BLaER1 (cell line): ENCODE measurements at regions not wholly inside any gene's neighbourhood (a gene's known extent, or its start where the extent isn't known, plus 50 kb on each side); places are given as distances from the start of the nearest gene placed in this dataset.
"Not testable (repeated sequence)": the region's sequence is repeated elsewhere in the genome, so short reads cannot be mapped to it uniquely, and the experiment has no call there.

Experiments
- H3K27ac ChIP-seq: shearing (Covaris generic); formaldehyde crosslinking; 2 replicates; pipeline ENCODE4 v1.8.1; 2022
- H3K27me3 ChIP-seq: shearing (Covaris generic); formaldehyde crosslinking; 2 replicates; pipeline ENCODE4 v1.8.1; 2022
- H3K36me3 ChIP-seq: shearing (Covaris generic); formaldehyde crosslinking; 2 replicates; pipeline ENCODE4 v1.8.1; 2022
- H3K4me1 ChIP-seq: shearing (Covaris generic); formaldehyde crosslinking; 2 replicates; pipeline ENCODE4 v1.8.1; 2022
- H3K4me2 ChIP-seq: shearing (Covaris generic); formaldehyde crosslinking; 2 replicates; pipeline ENCODE4 v1.8.1; 2022
- H3K4me3 ChIP-seq: shearing (Covaris generic); formaldehyde crosslinking; 2 replicates; pipeline ENCODE4 v1.8.1; 2022
- H3K9ac ChIP-seq: shearing (Covaris generic); formaldehyde crosslinking; 2 replicates; pipeline ENCODE4 v1.8.1; 2022
- H3K9me3 ChIP-seq: shearing (Covaris generic); formaldehyde crosslinking; 2 replicates; pipeline ENCODE4 v1.8.1; 2022
- H4K20me1 ChIP-seq: shearing (Covaris generic); formaldehyde crosslinking; 2 replicates; pipeline ENCODE4 v1.8.1; 2022
- Cebpa-rat ChIP-seq: shearing (Covaris generic); IDR thresholded peaks from 2 replicates; pipeline ENCODE4 v1.8.1; 2022

DNA sequence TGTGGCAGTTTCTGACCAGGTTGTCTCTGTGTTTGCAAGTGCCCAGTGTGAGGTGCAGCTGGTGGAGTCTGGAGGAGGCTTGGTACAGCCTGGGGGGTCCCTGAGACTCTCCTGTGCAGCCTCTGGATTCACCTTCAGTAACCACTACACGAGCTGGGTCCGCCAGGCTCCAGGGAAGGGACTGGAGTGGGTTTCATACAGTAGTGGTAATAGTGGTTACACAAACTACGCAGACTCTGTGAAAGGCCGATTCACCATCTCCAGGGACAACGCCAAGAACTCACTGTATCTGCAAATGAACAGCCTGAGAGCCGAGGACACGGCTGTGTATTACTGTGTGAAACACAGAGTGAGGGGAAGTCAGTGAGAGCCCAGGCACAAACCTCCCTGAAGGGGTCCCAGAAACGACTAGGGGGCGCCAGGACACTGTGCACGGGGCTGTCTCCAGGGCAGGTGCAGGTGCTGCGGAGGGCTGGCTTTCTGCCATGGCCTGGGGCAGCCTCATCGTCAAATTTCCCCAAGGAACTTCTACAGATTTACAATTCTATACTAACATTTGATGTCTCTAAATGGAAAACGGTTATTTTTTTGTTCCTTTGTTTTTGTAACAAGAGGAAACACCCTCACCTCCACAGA lies 187.0 kb upstream of the TP53TG3D start:
- H3K9me3 ChIP-seq, H3K36me3 ChIP-seq, H3K4me1 ChIP-seq, H3K27ac ChIP-seq, H3K4me3 ChIP-seq, H4K20me1 ChIP-seq, H3K27me3 ChIP-seq, H3K9ac ChIP-seq: not testable (repeated sequence)
- H3K4me2 ChIP-seq, result peak overlapping the region; percentile 44

DNA sequence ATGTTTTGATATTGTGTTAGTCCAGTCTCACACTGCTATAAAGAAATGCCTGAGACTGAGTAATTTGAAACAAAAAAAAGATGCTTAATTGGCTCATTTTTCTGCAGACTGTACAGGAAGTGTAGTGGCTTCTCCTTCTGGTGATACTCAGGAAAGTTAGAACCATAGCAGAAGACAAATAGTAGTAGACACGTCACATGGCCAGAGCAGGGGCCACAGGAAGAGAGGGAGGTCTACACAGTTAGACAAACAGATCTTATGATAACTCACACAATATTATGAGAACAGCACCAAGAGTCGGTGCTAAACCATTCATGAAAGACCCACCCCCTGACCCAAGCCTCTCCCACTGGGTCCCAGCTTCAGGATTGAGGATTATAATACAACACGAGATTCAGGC lies 181.5 kb upstream of the TP53TG3D start:
- not testable (repeated sequence) for H3K27ac ChIP-seq, H3K9me3 ChIP-seq, H3K27me3 ChIP-seq, H3K4me1 ChIP-seq, H3K9ac ChIP-seq, H3K4me3 ChIP-seq, H3K36me3 ChIP-seq, H4K20me1 ChIP-seq, H3K4me2 ChIP-seq

DNA sequence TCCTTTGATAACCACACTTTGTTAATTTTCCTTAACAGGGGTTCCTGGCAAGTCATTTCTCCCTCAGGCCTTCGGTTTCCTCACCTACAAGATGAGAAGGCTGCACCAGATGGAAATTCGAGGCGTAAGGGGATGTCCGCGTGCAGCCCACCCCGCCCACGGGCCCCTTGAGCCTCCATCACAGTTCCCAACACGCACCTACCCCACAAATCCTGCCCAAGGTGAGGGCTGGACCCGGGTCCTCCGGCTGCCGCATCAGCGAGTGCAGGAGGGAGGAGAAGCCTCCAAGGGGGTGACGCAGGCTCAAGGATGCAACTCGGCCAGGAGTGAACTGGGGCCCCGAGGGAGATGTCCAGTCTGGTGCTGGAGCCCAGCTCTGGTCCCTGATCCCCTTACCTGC lies 169.2 kb upstream of the TP53TG3D start:
- not testable (repeated sequence) for H3K27ac ChIP-seq, H4K20me1 ChIP-seq, H3K9ac ChIP-seq, H3K36me3 ChIP-seq, H3K9me3 ChIP-seq, H3K4me2 ChIP-seq, H3K4me3 ChIP-seq, H3K4me1 ChIP-seq
- H3K27me3 ChIP-seq, result peaks cover 27% of the 10 kb centered on the region

DNA sequence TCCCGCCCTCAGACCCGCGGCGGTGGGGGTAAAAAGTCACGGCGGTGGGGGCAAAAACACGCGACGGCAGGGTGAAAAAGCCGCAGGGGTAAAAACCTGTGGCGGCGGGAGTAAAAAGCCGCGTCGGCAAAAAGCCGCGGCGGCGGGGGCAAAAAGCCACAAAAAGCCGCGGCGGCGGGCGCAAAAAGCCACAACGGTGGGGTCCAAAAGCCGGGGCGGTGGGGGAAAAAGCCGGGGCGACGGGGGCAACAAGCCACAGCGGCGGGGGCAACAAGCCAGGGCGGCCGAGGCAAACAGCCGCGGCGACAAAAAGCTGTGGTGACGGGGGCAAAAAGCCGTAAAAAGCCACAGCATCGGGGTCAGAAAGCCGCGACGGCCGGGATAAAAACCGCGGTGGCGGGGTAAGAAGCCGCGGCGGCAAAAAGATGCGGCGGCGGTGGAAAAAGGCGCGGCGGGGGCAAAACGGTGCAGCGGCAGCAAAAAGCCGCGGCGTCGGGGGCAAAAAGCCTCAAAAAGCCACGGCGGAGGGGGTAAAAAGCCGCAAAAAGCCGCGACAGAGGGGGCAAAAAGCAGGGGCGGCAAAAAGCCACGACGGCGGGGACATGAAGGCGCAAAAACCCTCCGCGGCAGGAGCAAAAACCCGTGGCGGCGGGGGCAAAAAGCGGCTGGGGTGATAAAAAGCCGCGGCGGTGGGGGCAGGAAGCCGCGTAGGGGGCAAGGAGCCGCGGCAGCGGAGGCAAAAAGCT lies 168.3 kb upstream of the TP53TG3D start:
- Histone ChIP-seq H3K4me3 (peak overlapping the region; percentile 62), H3K4me2 (peak overlapping the region; percentile 76)

DNA sequence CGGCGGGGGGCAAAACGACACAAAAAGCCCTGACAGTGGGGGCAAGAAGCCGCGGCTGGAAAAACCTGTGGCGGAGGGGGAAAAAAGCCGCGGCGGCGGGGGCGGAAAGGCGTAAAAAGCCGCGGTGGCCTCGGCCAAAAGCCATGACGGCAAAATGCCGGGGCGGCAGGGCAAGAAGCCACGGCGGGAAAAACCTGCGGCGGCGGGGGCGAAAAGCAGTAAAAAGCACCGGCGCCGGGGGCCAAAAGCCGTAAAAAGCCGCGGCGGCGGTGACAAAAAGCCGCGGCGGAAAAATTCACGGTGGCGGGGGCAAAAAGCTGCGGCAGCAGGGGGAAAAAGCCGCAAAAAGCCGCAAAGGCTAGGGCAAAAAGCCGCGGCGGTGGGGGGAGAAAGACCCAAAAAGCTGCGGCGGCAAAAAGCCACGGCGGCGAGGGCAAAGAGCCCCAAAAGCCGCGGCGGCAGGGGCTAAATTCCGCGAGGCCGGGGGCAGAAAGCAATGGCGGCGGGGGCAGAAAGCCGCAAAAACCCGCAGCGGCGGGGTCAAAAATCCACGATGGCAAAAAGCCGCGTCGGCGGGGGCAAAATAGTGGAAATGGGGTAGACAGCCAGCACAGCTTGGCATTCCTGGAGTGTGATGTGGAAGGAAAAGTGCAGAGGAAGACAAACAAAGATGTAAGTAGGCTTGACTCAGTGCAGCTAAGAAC lies 167.5 kb upstream of the TP53TG3D start:
- peaks cover 27% of the 10 kb centered on the region for H3K27me3 ChIP-seq
- peak overlapping the region; percentile 62 for H3K4me3 ChIP-seq
- H4K20me1 ChIP-seq, H3K9me3 ChIP-seq, H3K36me3 ChIP-seq, H3K27ac ChIP-seq, H3K9ac ChIP-seq, H3K4me1 ChIP-seq: not testable (repeated sequence)
- peak overlapping the region; percentile 76 for H3K4me2 ChIP-seq

More for the DNA sequence above, 168.3 kb upstream of the TP53TG3D start:
- H3K36me3 ChIP-seq, H4K20me1 ChIP-seq, H3K9ac ChIP-seq, H3K27ac ChIP-seq, H3K4me1 ChIP-seq, H3K9me3 ChIP-seq: not testable (repeated sequence)
- peaks cover 27% of the 10 kb centered on the region for H3K27me3 ChIP-seq

DNA sequence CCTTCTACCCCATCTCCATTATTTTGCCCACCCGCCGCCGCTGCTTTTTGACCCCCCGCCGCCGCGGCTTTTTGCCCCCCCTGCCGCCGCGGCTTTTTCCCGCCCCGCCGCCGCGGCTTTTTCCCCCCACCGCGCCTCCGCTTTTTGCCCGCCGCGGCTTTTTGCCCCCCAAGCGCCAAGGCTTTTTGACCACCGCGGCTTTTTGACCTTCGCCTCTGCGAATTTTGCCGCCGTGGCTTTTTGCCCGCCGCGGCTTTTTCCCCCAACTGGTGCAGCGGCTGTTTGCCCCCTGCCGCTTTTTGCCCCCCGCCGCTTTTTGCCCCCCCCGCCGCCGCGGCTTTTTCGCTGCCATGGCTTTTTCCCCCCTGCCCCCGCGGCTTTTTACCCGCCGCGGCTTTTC lies 137.5 kb upstream of the TP53TG3D start:
- H3K4me2 ChIP-seq, result peak overlapping the region; percentile 90
- not testable (repeated sequence) for H4K20me1 ChIP-seq, H3K27ac ChIP-seq, H3K36me3 ChIP-seq, H3K9ac ChIP-seq, H3K9me3 ChIP-seq, H3K4me1 ChIP-seq
- peak overlapping the region; percentile 67 for H3K4me3 ChIP-seq
- peaks cover 35% of the 10 kb centered on the region for H3K27me3 ChIP-seq

DNA sequence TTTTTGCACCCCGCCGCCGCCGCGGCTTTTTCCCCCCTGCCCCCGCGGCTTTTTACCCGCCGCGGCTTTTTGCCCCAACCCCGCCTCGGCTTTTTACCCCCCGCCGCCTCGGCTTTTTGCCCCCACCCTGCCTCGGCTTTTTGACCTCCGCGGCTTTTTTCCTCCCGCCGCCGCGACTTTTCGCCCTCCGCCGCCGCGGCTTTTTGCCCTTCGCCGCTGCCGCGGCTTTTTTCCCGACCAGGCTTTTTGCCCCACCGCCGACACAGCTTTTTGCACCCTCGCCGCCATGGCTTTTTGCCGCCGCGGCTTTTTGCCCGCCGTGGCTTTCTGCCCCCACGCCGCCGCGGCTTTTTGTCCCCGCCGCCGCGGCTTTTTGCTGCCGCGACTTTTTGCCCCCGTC lies 137.0 kb upstream of the TP53TG3D start:
- Histone ChIP-seq H3K36me3 (no peaks in the 10 kb centered on the region), H3K4me1 (no peaks in the 10 kb centered on the region), H3K9ac (no peak overlapping the region; the same call in 1 of the 2 replicates), H3K4me2 (peak overlapping the region; percentile 90), H3K4me3 (peak overlapping the region; percentile 67), H4K20me1 (no peaks in the 10 kb centered on the region), H3K9me3 (no peaks in the 10 kb centered on the region), H3K27ac (no peak overlapping the region), H3K27me3 (peaks cover 35% of the 10 kb centered on the region)
- no peak for TF ChIP-seq Cebpa-rat

DNA sequence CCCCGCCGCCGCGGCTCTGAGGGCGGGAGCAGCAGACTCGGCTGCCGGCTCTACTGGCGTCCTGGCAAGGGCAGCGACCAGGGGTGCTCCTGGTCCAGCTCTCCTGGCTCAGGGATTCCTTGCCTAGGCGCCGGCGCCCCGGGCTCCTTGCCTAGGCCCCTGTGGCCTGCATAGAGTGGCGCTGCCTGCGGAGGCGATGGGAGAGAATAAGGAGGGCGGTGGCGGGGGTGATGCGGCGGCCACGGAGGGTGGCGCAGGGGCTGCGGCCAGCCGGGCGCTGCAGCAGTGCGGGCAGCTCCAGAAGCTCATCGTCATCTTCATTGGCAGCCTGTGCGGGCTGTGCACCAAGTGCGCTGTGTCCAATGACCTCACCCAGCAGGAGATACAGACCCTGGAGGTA lies 136.6 kb upstream of the TP53TG3D start:
- H4K20me1 ChIP-seq, H3K27ac ChIP-seq, H3K9ac ChIP-seq, H3K4me1 ChIP-seq, H3K9me3 ChIP-seq, H3K36me3 ChIP-seq: not testable (repeated sequence)
- Histone ChIP-seq H3K4me2 (peak overlapping the region; percentile 90), H3K4me3 (peak overlapping the region; percentile 67), H3K27me3 (peaks cover 35% of the 10 kb centered on the region)

DNA sequence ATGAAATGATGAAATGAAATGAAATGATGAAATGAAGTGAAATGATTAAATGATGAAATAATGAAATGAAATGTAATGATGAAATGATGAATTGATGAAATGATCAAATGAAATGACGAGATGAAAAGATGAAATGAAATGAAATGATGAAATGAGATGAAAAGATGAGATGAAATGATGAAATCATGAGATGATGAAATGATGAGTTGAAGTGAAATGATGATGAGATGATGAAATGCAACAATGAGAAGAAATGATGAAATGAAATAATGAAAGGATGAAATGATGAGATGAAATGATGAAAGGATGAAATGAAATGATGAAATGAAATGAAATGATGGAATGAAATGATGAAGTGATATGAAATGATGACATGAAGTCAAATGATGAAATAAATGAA lies 132.7 kb upstream of the TP53TG3D start:
- not testable (repeated sequence) for H3K4me3 ChIP-seq, H3K4me1 ChIP-seq, H3K9ac ChIP-seq, H4K20me1 ChIP-seq, H3K9me3 ChIP-seq, H3K27ac ChIP-seq, H3K36me3 ChIP-seq, H3K4me2 ChIP-seq
- H3K27me3 ChIP-seq, result peaks cover 24% of the 10 kb centered on the region

DNA sequence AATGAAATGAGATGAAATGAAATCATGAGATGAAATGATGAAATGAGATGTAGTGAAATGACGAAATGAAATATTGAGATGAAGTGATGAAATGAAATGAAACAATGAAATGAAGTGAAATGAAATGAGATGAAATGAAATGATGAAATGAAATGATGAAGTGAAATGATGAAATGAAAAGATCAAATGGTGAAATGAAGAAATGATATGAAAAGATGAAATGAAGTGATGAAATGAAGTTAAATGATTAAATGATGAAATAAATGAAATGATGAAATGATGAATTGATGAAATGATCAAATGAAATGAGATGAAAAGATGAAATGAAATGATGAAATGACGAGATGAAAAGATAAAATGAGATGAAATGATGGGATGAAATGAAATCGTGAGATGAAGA lies 132.3 kb upstream of the TP53TG3D start:
- not testable (repeated sequence) for H3K36me3 ChIP-seq, H3K9ac ChIP-seq, H3K4me3 ChIP-seq, H3K4me2 ChIP-seq, H3K4me1 ChIP-seq, H4K20me1 ChIP-seq, H3K9me3 ChIP-seq, H3K27ac ChIP-seq
- H3K27me3 ChIP-seq, result peaks cover 20% of the 10 kb centered on the region

DNA sequence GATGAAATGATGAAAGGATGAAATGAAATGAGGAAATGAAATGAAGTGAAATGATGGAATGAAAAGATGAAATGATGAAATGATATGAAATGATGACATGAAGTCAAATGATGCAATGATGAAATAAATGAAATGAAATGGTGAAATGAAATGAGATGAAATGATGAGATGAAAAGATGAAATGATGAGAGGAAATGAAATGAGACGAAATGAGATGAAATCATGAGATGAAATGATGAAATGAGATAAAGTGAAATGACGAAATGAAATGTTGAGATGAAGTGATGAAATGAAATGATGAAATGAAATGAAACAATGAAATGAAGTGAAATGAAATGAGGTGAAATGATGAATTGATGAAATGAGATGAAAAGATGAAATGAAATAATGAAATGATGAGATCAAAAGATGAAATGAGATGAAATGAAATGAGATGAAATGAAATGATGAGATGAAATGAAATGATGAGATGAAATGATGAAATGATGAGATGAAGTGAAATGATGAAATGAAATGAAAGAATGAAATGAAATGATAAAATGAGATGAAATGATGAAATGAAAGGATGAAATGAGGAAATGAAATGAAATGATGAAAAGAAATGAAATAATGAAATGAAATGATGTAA lies 131.7 kb upstream of the TP53TG3D start:
- not testable (repeated sequence) for H3K27ac ChIP-seq, H3K36me3 ChIP-seq, H3K9me3 ChIP-seq, H3K4me2 ChIP-seq, H4K20me1 ChIP-seq, H3K4me1 ChIP-seq, H3K9ac ChIP-seq, H3K4me3 ChIP-seq
- H3K27me3 ChIP-seq, result peaks cover 14% of the 10 kb centered on the region

DNA sequence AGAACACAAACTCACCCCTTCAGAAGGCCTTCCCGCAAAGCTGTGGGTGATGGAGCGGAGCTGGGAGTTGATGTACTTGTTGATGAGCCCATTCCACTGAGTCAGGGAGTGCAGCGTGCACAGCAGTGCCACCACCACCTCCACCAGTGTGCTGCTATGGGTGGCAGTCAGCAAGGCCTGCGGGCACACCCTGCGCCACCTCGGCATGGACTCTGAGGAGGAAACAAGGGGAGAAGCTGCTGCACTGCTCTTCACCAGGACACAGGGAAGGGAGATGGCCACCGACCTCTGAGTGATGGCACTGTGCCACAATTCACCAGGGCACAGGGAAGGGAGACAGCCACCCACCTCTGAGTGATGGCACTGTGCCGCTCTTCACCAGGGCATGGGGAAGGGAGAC lies 100.7 kb upstream of the TP53TG3D start:
- not testable (repeated sequence) for H4K20me1 ChIP-seq, H3K9me3 ChIP-seq, H3K9ac ChIP-seq, H3K4me1 ChIP-seq, H3K27me3 ChIP-seq, H3K27ac ChIP-seq, H3K4me2 ChIP-seq, H3K36me3 ChIP-seq, H3K4me3 ChIP-seq

DNA sequence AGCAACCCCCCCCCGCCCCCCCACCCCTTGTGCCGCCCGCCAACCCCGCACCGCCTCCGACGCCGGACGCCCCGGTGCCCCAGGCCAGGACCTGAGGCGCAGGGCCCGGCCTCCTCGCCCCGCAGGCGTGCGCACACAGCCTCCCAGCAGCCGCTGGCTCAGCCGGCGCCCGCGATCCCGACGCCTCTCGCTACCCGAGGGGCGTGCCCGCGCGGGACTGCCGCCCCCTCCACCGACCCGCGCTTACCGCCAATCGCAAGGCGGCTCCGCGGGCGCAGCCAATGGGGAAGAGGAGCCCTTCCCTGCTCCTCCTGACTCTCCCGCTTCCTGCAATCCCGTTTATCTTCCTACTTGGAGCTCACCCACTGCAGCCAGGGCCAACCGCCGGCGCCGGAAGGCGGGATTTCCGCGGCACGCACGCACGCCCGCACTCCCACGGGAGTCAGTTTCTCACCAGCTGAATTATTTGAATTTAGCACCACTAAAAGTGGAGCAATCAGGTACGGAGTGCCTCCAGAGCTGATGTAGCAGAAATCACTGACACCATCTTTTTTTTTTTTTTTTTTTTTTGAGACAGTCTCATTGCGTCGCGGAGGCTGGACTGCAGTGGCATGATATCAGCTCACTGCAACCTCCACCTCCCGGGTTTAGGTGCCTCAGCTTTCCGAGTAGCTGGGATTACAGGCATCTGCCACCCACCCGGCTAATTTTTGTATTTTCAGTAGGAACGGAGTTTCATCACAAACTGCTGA lies 65.0 kb upstream of the TP53TG3D start:
- not testable (repeated sequence) for H3K4me1 ChIP-seq, H3K36me3 ChIP-seq, H3K27ac ChIP-seq, H3K4me2 ChIP-seq, H3K9ac ChIP-seq, H3K4me3 ChIP-seq, H4K20me1 ChIP-seq, H3K9me3 ChIP-seq, H3K27me3 ChIP-seq

DNA sequence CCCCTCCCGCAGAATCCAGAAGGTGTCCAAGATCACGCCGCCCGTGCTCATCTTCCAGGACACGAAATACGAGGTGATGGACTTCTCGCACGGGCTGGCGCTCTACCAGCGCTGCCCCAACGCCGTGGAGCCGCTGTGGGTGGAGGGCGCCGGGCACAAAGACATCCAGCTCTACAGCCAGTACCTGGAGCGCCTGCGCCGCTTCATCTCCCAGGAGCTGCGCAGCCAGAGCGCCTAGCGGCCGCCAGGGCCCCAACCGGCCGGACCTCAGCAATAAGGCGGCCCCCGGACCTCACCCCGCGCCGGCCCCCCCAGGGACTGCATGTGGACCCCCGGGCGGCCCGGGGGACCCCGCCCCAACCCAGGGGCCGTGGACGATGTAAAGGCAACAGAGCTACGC lies 50.5 kb upstream of the TP53TG3D start:
- H3K4me3 ChIP-seq, H3K9me3 ChIP-seq, H3K27ac ChIP-seq, H3K36me3 ChIP-seq, H4K20me1 ChIP-seq, H3K9ac ChIP-seq, H3K4me1 ChIP-seq, H3K4me2 ChIP-seq, H3K27me3 ChIP-seq: not testable (repeated sequence)
